GM21737 (cell line): ENCODE measurements at regions not wholly inside any gene's neighbourhood (a gene's known extent, or its start where the extent isn't known, plus 50 kb on each side); places are given as distances from the start of the nearest gene placed in this dataset.

ENCODE experiments used
- ATAC-seq: cut with Tn5 transposase; IDR thresholded peaks from one replicate; pipeline ENCODE4 v1.9.1; 2021; ENCODE audit warnings: mild to moderate bottlenecking, moderate library complexity; ENCODE audit not compliant: unreplicated experiment

DNA sequence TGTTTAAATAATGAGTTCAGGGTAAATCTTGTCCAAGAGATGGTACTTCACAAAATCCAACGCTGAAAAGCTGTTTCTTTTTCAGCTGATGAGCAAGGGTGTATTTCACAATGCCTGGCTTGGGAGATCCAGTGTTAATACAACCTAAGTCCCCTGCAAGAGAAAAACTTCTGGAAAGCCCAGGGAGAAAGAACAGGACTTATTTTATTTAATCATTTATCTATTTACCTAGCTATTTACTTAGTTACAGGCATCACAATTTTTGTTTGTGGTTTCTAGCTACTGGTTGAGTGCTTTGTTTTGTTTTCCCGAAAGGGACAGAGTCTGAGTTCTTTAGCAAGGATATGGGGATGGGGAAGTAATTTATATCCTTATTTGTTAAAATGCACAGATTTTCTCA, 598.2 kb upstream of the SYT4 start:
- ATAC-seq: no peak

- ATAC-seq: no peak
These were observed 599.0 kb upstream of the SYT4 start for GRCh38 chr18:43876286-43876685.

DNA sequence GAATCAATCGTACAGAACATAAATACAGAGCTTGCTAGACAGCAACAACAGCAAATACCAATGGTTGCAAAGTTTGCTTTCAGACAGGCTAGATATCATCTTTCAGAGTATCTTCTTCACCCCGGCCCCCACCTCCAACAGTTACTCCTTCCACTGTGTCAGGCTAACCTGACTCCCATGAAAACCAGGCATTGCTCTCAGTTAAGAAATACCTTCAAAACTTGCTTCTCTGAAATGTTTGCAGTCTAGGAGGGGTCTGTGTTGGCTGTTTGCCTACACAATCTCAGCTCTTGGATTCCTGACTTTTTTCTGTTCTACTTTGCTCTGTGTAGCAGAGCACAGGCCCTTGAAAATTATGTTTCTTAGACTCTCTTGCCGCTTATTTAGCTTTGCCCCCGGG, 599.5 kb upstream of the SYT4 start:
- no peak for ATAC-seq

DNA sequence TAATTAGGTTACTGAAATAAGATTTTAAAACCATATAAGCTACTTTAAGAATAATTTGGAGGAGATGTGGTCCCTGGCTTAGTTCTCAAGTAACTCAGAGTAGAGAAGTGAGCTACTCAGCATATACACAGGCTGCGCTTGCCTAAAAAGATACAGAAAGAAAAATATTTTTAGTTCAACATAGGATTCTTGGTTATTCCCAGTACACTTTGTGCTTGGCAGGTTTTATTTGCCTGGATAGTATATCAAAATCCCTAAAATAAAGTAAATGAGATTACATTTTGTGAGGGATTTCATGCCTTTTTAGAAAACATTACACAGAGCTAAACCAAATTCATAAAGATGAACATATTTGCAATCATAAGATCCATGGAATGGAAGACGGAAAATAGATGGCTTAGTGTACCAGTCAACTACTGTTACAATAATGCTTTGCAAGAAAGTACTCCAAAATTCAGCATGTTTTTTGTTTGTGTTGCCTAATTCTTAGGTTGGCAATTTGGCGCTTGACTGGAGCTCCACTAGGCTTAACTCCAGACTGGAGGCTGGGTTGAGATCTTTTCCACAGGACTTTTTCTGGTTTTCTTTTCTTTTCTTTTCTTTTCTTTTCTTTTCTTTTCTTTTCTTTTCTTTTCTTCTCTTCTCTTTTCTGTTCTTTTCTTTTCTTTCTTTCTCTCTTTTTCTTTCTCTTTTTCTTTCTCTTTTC, 600.5 kb upstream of the SYT4 start:
- ATAC-seq: no peak

DNA sequence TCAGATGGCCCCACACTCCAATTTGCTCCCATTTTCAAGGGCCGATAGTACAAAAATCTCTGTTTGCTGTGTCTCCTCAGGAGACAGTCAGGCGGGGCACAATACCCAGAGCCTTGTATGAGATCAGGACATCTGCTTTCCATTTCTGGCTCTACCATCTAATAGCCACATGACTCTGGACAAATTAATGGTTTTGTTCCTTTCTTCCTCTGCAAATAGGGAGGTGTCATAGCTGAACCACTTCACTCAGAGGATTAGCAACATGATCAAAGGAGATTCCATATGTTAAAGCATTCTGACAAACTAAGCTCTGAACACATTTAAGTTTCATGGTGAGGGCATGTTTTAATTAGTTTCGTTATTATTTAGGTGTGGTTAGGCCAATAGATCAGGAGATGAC, 602.1 kb upstream of the SYT4 start:
- ATAC-seq: no peak

GRCh38 chr18:43882358-43883055, 605.2 kb upstream of the SYT4 start:
- ATAC-seq: no peak

DNA sequence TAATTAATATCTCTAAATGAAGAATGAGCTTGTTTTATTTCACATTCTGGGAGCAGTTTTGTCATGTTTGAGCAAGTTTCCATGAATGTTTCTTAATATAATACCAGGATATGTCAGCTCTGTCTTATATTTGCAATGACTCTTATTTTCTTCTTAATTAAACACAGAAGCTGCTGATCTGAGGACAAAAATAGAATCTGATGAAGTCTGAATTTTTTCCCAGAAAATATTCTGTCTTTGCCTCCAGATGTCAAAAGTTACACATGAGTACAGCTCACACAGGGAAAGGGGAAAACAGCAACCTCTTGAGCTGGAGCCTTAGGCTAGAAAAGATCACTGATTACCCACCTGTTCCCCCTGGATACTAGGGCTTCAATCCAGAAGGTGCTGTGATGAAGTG, 606.6 kb upstream of the SYT4 start:
- no peak for ATAC-seq

DNA sequence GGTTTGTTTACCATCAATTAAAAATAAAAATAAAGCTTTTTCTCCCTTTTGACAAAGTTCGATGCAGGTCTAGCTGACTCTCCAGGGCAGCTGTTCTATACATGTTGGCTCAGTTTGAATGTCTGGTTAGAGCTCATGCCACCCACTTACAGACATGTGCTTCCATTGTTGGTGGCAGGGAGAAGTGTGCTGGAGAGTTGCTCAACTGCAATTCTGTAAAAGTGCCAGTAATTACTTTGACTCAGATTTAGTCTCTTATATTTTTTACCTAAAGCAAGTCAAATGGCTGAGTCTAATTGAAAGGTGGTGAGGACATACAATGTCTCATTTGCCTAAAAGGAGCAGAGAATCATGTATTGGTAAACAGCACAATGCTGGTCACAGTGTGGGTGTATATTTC, 609.1 kb upstream of the SYT4 start:
- no peak for ATAC-seq

- no peak for ATAC-seq
These were observed 610.2 kb upstream of the SYT4 start for GRCh38 chr18:43887491-43887890.

GRCh38 chr18:43888598-43888997, 611.3 kb upstream of the SYT4 start:
- ATAC-seq: no peak

DNA sequence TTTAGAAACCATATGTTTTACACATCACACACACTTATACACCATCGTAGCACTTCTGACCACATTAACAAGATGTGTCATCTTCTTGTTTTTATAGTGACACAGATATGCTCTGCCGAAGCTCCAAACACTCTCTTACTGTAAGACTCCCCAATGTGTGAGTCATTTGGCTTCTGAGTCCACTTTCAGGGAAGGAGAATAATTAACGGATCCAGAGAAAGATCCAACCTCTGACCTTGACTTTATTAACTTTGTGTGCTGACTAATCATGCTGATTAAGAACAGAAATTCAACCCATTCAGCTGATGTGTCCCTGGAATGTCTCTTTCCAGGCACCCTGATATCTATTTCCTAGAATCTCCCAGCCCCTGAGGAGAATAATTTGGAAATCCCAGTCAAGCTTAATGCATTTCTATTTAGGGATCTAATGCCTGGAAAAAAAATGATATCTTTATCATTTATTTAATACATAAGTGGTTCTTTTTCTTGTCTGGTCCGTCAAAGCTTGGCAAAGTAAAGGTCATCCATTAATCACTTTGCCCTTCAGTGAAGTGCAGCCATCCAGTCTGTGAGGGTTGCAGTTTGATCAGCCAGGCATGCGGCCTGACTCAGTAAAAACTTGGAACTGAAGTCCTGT, 615.8 kb upstream of the SYT4 start:
- no peak for ATAC-seq

DNA sequence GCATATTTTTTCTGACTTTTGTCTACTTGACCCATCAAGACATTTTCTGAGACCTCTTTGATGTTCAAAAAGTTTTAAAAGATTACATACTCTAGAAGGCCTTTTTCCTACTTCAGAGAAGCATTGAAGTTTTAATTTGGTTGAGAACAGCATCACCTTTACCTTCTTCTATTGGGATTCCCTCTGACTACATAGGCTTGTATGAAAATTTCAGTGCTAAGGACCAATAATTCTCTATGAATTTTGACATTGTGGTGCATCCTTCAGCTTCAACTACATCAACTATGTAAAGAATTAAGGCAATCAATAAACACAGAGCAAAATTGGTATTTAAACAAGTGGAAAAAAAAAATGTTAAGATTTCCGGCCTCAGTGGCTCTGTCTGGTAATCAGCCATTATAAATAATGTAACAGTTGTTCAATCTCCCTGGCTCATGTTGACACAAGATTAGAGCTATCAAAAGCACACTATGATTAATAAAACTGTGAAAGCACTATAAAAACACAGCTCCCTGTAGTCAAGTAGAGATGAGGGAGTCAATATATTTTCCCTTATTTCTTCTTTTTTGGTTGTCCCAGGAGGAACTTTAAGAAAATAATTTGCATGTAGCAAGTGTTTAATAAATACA, 627.0 kb upstream of the SYT4 start:
- ATAC-seq: no peak

DNA sequence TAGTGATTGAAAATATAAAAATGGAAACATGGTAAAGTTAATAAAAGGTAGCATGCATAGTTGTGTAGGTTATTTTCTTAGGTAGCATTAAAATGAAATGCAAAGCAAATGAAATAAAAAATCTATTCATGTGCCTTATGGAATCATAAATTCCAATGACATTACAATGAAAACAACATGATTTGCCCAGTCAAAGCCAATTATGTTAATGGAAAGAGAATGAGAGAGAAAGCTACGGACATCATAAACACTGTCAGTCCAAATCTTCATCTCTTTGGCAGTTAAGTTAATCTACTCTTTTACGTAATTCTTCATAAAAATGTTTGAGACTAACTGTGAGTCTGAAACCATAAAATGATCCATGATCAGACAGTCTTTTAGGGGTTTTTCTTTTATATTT, 636.7 kb upstream of the SYT4 start:
- ATAC-seq: no peak

DNA sequence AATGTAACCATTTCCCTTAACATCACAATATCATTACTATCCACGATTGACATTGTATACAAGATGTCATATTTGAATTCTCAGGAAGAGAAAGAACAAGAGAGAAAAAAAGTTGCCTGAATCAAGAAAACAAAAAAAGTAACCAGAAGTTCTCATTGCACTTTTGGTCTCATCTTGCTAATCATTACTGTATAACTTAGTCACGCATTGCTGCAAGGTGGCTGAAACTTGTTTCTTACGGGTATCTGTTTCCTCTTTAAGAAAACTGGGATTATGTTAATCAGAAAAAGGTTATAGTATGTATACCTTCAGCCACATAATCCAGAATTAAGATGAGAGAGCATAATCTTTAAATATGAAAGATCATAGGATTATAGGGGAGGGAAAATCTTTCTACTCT, 639.7 kb upstream of the SYT4 start:
- no peak for ATAC-seq

DNA sequence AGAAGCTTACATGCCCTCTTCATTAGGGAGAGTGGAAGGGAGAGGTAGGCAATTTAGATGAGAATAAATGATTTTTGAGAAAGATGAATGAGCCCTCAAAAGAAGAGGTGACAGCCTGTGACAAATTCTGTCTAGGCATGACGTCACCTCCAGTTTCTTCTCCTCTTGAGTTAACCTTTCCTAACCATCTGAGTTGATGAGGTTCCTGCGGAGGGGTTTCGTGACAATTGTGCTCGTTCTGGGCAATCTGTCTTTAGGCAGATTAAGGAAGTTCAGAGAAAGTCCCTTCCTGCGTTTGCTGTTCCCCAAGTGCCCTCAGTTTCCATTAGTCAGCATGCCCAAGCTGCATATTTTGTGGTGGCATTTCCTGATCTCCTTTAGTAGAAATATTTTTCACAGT, 640.2 kb upstream of the SYT4 start:
- no peak for ATAC-seq

- ATAC-seq: no peak
These were observed 642.3 kb upstream of the SYT4 start for GRCh38 chr18:43919551-43919950.

GRCh38 chr18:43931439-43931838, 654.1 kb upstream of the SYT4 start:
- no peak for ATAC-seq

DNA sequence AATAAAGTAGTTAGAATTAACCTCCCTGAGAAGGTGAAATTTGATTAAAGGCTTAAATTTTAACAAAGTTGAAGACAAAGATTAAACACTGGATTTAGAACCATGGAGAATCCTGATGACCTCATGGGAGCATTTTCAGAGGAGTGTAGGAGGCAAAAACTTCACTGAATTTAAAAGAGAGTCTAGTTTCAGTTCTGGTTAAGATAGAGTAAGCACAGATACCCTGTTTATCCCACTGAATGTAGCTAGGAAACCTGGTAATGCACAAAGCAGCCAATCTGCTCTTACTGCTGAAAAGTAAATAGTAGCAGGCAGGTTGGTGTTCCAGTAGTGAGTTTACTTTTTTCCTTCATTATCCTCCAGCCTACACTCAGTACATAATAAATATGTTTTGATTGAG, 654.9 kb upstream of the SYT4 start:
- no peak for ATAC-seq

DNA sequence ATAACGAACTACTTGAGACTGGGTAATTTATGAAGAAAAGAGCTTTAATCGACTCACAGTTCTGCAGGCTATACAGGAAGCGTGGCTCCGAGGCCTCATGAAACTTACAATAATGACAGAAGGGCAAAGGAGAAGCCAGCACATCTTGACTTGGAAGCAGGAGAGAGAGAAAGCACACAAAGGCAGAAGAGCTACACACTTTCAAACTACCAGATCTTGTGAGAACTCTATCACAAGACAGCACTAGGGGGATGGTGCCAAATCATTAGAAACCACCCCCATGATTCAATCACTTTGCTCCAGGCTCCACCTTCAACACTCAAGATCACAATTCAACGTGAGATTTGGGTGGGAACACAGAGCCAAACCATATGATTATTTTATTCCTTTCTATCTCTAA, 655.9 kb upstream of the SYT4 start:
- ATAC-seq: no peak

- no peak for ATAC-seq
These were observed 657.0 kb upstream of the SYT4 start for GRCh38 chr18:43934322-43934721.

- no peak for ATAC-seq
These were observed 657.6 kb upstream of the SYT4 start for GRCh38 chr18:43934781-43935471.
